GM19324 (cell line): ENCODE measurements at regions not wholly inside any gene's neighbourhood (a gene's known extent, or its start where the extent isn't known, plus 50 kb on each side); places are given as distances from the start of the nearest gene placed in this dataset.
"Not testable (repeated sequence)": the region's sequence is repeated elsewhere in the genome, so short reads cannot be mapped to it uniquely, and the experiment has no call there.

ENCODE experiments used
- ATAC-seq: cut with Tn5 transposase; IDR thresholded peaks from one replicate; pipeline ENCODE4 v1.9.1; 2021; ENCODE audit warnings: mild to moderate bottlenecking, moderate library complexity; ENCODE audit not compliant: unreplicated experiment, low FRiP score

DNA sequence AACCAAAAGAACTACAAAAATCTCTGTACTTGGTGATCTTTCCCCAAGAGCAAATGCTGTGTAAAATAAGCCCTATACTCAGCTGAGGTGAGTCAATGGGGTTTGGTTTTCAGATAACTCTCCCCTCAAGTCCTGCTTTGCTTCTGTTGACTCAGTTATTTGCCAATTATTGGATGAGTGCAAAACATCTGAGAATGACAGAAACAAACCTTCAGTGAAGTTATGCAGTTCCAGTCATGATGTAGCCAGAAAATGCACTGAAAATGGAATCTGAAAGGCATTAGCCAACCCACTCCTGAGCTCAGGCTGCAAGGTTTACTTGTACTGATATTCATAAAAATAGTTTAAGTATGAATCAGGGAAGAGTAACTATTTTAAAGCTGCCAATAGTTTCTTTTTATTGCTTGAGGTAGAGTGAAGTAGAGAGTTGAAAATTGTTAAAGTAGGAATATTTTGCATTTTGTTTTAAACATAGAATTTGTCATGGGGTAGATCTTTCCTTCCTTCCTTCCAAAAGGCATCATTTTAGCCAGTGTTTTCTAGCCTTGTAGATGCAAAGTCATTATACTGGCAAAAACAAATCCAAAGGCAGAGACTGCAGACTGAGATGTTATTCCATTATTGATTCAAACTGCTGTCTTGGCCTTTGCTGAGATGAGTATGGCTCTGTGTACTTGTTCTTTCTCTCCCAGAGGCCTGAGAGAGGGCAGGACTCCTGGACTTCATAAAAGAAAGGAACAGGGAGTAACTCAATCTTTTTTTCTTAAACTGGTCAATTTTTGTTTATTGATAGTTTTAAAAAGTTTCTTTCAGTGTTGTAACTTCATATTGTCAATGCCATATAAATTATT, 215.3 kb downstream of the RND3 start:
- ATAC-seq: no peak

DNA sequence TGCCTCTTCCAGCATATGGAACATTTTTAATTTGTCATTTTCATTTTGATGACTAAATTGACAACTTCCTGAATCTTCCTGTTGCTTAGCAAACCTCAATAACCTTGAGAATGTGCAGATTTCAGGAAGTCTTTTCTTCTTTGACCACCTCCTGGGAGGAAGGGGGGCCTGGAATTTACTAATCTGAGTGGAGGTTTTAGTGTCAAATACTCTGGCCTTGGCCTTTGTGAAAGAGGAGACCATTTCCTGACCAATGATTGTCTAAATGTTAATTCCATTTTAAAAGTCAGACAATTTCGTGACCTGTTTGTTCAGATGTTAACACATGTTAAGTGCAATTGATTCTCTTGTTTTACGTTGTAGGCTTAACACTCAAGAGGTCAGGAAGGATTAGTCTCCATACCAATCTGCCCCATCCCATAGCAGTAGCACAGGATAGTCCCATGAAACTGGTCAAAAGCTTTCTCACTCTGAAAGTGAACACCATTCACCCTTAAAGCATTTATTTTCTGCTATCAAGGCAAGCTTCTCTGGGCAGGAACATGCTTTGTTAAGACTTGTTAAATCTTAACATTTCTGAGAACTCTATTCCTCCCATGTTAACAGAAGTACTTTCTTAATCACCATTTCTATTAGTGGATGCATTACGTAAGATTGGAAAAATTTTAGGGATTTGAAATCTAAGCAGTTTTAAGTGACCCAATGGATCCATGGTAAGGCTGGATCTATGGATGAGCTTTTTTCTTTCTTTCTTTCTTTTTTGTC, 219.6 kb downstream of the RND3 start:
- no peak for ATAC-seq

DNA sequence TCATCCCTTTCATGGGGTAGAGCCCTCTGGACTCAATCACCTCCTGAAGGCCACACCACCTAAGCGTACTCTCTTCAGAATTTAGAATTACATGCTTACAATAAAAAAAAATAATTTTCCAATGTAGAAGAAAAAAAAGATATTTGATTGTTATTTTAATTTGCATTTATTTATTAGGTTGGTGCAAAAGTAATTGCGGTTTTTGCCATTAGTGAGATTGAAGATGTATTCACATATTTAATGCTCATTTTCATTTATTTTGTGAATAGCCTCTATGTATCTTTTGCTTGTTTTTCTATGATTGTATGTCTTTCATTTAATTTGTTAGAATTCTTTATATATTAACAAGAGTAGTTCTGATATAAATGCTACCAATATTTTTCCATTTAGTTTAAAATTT, 220.5 kb downstream of the RND3 start:
- no peak for ATAC-seq

DNA sequence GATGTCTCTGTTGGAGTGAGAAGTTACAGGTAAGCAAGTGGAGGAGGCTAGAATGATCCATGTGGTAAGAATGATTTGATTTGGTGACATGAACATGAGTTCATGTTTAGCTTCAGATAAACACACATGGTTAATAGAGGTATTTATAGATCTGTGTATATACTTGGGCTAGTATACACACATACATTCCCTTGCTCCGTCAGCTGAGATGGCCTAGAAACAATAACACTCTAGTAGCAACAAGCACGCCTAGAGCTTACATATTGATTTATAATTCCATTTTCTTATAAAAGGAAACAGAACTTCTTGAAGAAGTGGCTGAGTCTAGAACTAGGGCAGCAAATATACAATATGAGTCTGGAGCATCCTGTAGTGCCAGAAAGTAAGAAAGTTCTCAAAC, 223.0 kb downstream of the RND3 start:
- ATAC-seq: no peak

DNA sequence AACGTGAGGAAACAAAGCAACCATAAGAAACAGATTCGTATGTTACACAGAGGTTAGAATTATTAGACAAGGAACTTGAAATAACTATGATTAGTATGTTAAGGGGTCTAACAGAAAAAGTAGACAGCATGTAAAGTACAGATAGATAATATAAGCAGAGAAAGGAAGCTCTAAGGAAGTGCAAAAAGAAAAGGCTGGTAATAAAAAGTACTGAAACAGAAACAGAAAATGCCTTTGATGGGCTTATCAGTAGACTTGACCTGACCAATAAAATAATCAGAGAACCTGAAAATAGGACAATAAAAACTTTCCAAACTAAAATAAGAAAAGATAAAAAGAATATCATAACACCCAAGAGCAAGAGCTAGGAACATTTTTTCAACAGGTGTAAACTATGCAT, 225.8 kb downstream of the RND3 start:
- no peak for ATAC-seq

- ATAC-seq: no peak
Measured at GRCh38 chr2:150260636-150261035, 226.8 kb downstream of the RND3 start.

DNA sequence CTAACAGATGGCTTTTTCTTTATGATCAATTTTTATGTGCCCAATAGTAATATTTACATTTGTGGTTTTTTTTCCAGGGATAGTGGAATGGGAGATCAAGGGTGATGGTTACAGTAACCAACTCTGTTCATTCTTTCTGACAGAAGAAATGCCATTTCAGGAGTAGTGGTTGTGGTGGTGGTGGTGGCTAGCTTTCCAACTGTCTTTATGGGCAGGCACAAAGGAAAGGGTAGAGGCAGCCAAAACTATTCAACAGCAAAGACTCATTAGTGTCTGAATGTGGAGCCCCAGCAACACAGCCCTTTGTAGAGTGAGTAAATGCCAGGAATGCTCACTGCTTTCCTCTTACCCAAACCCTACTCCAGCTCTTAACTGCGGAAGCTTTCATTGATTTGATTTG, 227.7 kb downstream of the RND3 start:
- no peak for ATAC-seq

DNA sequence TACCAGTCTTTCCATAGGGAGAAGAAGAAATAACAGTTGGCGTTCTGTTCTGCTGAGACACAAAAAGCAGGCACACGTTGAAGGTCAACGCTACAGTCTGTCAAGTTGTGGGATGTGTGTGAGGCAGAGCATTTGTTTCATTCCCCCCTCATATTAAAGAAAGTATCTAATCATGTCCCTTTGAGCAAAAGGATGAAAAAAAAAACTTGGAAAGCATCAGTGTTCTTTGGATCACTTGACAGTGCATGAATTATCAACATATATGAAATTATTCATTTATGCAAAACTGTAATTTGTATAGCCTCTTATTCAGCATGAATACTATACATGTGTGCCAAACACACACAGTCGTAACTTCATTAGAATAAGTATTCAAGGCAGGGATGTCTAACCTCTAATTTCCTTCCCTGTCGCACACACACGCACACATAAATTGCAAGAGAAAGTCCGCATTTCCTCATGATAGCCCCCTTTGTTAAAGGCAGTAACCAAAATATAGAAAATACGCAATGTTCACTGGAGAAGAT, 228.6 kb downstream of the RND3 start:
- no peak for ATAC-seq

DNA sequence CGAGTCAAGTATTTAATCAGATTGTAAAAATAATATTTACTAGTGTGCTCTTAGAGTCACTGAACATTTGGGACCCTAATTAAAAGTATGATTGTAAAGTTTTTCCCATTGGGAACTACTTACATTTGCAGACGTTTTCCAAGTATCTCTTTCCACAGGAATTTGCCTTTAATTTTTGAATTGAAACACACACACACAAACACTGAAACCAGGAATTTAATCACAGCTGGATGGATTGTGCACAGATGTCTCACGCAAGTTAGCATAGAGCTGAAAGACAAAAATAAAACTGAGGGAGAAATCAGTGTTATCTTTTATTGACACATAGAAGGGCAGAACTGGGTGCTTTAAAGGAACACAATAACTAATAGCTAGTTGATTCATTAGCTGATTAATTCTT, 230.7 kb downstream of the RND3 start:
- no peak for ATAC-seq

DNA sequence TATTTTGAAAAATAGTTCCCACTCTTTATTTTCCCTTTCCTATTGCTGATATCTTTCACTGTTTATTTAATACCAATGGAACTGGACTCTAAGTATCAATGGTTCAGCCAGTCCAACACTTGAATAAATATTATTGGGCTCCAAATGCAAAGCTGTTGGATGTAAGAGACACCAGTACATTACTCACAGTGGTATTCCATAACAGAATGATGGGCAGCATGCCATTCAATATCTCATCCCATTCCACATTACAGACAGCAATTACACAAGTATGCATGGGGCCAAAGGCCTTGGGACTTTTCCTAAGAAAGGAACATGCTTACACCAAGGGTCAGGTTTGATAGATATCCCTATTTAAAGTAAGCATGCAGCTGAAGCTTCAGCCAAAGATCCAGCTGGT, 231.9 kb downstream of the RND3 start:
- no peak for ATAC-seq

GRCh38 chr2:150249735-150250134, 237.7 kb downstream of the RND3 start:
- ATAC-seq: not testable (repeated sequence)

- ATAC-seq: no peak
Measured at GRCh38 chr2:150247481-150247880, 240.0 kb downstream of the RND3 start.

DNA sequence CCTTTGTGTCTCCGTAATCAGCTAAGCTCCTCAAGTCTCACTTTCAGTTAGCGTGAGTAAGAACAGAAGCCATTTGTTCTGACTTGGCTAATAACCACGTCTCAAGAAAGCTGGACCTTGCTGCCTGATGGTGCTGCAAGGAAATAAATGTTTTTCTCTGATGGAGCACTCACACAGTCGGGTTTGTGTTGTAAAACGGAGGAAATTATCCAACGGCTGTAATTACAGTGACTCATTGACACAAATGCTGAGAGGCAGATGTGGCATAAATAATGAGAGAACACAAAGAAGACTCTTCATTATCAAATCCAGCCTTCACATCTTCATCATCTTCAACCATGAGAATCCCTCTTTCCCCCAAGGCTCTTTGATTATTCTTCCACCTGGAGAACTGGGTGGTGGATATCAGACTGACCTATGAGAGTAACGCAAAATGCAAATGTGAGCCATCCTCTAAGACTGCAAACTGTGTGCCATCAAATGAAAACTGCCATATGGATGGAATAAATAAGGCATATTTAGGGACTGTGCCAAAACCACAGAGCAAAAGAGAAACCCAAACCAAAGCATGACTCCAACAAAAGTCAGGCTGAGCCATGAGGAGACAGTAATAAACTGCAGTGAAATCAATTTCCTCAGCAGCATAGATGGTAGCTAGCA, 252.6 kb downstream of the RND3 start:
- no peak for ATAC-seq

- no peak for ATAC-seq
Measured at GRCh38 chr2:150232871-150233270, 254.6 kb downstream of the RND3 start.

- no peak for ATAC-seq
Measured at GRCh38 chr2:150232321-150232720, 255.1 kb downstream of the RND3 start.

- ATAC-seq: no peak
Measured at GRCh38 chr2:150230616-150231015, 256.9 kb downstream of the RND3 start.

DNA sequence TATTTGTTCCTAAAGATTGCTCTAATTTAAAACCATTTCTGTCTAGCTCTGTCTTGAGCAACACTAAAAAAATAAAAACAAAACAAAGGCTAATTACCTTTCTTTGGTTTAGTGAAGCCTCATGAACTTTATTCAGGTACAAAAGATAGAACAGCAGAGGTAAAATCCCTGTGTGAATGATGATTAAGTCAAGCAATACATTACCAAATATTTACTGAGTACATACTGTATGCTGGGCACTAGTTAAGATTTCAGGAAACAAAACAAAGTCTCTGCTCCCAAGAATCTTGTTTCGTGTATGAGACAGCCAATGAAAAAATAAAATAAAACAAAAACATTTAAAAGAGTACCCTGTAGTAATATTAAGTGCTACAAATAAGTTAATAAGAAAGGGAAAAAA, 257.5 kb downstream of the RND3 start:
- ATAC-seq: no peak

- no peak for ATAC-seq
Measured at GRCh38 chr2:150228936-150229335, 258.5 kb downstream of the RND3 start.

DNA sequence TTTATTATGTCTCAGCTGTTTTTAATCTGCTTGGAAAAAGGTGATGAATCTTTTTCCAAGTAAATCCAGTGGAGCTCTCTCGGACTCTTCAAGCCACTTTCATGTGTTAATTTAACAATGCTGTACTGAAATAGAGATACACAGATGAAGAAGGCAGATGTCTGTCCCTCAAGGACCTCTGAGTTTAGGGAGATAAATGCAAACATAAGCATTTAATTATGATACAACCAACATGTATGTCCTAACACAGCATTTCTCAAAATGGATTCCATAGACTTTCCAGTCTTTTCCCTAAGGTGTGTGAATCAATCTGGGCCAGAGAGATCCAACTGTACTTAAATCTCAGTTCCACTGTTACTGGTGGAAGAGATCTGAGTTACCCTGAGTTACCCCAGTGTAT, 262.4 kb downstream of the RND3 start:
- no peak for ATAC-seq

DNA sequence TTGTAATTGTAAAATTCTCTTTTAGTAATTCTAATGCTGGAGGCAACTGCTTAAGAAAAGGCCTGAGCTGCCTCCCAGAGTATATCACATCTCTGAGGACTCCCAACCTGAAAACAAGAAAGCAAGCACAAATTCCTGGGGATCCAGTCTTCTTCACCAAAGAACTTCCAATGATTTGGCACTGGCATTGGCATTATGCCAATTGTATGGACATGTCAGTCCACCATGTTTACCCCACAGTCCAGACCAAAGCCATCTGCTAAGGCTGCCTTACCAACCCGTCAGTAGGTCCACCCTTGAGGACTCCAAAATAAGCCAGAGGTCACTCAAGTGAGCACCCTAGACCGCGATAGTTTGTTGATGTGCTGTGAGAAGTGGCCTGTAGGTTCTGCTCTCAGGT, 263.1 kb downstream of the RND3 start:
- no peak for ATAC-seq

GRCh38 chr2:150222942-150223341, 264.5 kb downstream of the RND3 start:
- ATAC-seq: no peak
